ENCODE measurements at regions not wholly inside any gene's neighbourhood (a gene's known extent, or its start where the extent isn't known, plus 50 kb on each side); places are given as distances from the start of the nearest gene placed in this dataset.

- H3K27ac ChIP-seq (ENCODE audit: extremely low read depth, low read depth, low read length) = no peak overlapping the region
- no peaks in the 10 kb centered on the region for H3K9me3 ChIP-seq (ENCODE audit: control insufficient read depth, insufficient read depth, low read depth, low read length)
- no peaks in the 10 kb centered on the region for H3K4me1 ChIP-seq (ENCODE audit: control insufficient read depth, insufficient read depth, low read length)
- ChIA-PET CTCF (interaction anchor here (0.6 to 2.9 kb wide), 18 partner anchors 12 to 294 kb away, joined by 3 to 24 read pairs (median 4); no protein-coding TSS in a partner anchor), POLR2A (no interaction called here)
- TF ChIP-seq ZFP41 (tag by site-specific recombination; IDR thresholded peaks at IDR 0.05; ENCODE audit: borderline replicate concordance) = no peak
- no peak for TF ChIP-seq EGR2 (tag by site-specific recombination; IDR thresholded peaks at IDR 0.05; ENCODE audit: low read depth)
- TF ChIP-seq ZNF433 (tag by site-specific recombination; IDR thresholded peaks at IDR 0.05; ENCODE audit: low read depth) = no peak
- no peak for TF ChIP-seq ZSCAN23 (tag by site-specific recombination; IDR thresholded peaks at IDR 0.05)
- TF ChIP-seq ZNF146 (tag by site-specific recombination; IDR thresholded peaks at IDR 0.05) = no peak
- no peak for TF ChIP-seq ZBTB1 (tag by site-specific recombination; IDR thresholded peaks at IDR 0.05)
- no peak for TF ChIP-seq MZF1 (tag by site-specific recombination; IDR thresholded peaks at IDR 0.05; ENCODE audit: borderline replicate concordance)
- no peak for TF ChIP-seq ZXDB (tag by site-specific recombination; IDR thresholded peaks at IDR 0.05)
- no peak for TF ChIP-seq ZNF623 (tag by site-specific recombination; IDR thresholded peaks at IDR 0.05)
- TF ChIP-seq, protein P1, sequence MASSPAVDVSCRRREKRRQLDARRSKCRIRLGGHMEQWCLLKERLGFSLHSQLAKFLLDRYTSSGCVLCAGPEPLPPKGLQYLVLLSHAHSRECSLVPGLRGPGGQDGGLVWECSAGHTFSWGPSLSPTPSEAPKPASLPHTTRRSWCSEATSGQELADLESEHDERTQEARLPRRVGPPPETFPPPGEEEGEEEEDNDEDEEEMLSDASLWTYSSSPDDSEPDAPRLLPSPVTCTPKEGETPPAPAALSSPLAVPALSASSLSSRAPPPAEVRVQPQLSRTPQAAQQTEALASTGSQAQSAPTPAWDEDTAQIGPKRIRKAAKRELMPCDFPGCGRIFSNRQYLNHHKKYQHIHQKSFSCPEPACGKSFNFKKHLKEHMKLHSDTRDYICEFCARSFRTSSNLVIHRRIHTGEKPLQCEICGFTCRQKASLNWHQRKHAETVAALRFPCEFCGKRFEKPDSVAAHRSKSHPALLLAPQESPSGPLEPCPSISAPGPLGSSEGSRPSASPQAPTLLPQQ (tag by site-specific recombination; IDR thresholded peaks at IDR 0.05) = no peak
- TF ChIP-seq YY2 (tag by site-specific recombination; IDR thresholded peaks at IDR 0.05) = no peak
- no peak for TF ChIP-seq ZSCAN16 (tag by site-specific recombination; IDR thresholded peaks at IDR 0.05)
- TF ChIP-seq ZNF16 (tag by site-specific recombination; IDR thresholded peaks at IDR 0.05; ENCODE audit: low read depth) = no peak
- TF ChIP-seq ZBTB7A (tag by site-specific recombination; IDR thresholded peaks at IDR 0.05; ENCODE audit: low read depth) = no peak
- TF ChIP-seq, protein P2, sequence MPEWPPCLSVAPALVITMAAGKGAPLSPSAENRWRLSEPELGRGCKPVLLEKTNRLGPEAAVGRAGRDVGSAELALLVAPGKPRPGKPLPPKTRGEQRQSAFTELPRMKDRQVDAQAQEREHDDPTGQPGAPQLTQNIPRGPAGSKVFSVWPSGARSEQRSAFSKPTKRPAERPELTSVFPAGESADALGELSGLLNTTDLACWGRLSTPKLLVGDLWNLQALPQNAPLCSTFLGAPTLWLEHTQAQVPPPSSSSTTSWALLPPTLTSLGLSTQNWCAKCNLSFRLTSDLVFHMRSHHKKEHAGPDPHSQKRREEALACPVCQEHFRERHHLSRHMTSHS (tag by site-specific recombination; IDR thresholded peaks at IDR 0.05) = no peak
- TF ChIP-seq ZNF549 (tag by site-specific recombination; IDR thresholded peaks at IDR 0.05) = no peak
- H3K36me3 ChIP-seq (ENCODE audit: control insufficient read depth in 2 of 2, insufficient read depth in 1 of 2, low read length in 2 of 2) = no peaks in the 10 kb centered on the region
- no peak overlapping the region for H3K4me3 ChIP-seq (ENCODE audit: low read depth, low read length)
Measured at GRCh38 chr11:13184295-13184794, 93.2 kb upstream of the BMAL1 start.

GRCh38 chr11:13188179-13188578 is 89.4 kb upstream of the BMAL1 start:
- H3K4me3 ChIP-seq (ENCODE audit: low read depth, low read length) = no peak overlapping the region
- no peaks in the 10 kb centered on the region for H3K9me3 ChIP-seq (ENCODE audit: control insufficient read depth, insufficient read depth, low read depth, low read length)
- no peaks in the 10 kb centered on the region for H3K4me1 ChIP-seq (ENCODE audit: control insufficient read depth, insufficient read depth, low read length)
- no peak overlapping the region for H3K27ac ChIP-seq (ENCODE audit: extremely low read depth, low read depth, low read length)
- TF ChIP-seq ZNF585B (tag by site-specific recombination; IDR thresholded peaks at IDR 0.05) (no peak), SETDB1 (IDR thresholded peaks at IDR 0.05; ENCODE audit: insufficient read length, low read length) (peak; percentile 69)
- ChIA-PET POLR2A (no interaction called here), CTCF (interaction anchor here (0.6 to 2.2 kb wide), 3 partner anchors 184 to 224 kb away, joined by 4 to 9 read pairs (median 5); no protein-coding TSS in a partner anchor)
- H3K36me3 ChIP-seq (ENCODE audit: control insufficient read depth in 2 of 2, insufficient read depth in 1 of 2, low read length in 2 of 2) = no peaks in the 10 kb centered on the region

DNA sequence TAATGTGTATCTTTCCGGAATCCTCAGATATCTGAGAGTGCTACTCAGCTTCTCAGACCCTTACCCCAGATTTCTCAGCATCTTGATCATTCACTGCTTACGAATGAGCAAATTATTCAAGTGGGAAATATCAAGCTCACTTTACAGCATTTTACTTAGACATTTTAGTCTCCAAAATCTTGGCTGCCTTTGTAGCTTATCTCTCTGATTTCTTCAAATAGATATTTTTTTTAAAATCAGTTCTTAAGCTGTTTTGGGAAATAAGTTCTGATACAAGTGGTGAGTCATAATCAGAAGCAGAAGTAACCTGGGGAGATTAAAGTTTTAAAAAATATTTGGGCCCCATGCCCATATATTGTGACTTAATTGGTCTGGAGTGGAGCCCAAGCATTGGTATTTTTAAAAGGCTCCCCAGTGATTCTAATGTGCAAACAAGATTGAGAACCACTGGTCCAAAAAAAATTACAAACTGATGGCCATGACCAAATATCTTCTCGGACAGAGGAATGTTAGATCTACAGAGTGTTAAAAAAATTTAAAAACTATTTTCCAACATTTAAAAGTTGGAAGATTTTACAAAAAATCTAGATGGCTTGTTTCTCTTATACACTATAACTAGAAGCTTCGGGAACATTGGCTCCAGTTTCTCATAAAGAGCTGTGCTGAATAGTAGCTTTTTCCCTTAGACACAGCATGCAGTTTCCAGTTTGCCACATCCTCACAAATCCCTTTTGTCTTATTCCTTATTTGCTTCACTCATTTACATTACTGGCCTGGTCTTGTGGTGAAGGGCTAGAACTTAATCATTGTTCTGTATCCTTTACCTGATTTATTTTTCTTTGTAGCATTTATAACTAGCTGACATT is 87.8 kb upstream of the BMAL1 start:
- Histone ChIP-seq H3K4me1 (ENCODE audit: control insufficient read depth, insufficient read depth, low read length) (no peaks in the 10 kb centered on the region), H3K36me3 (ENCODE audit: control insufficient read depth in 2 of 2, insufficient read depth in 1 of 2, low read length in 2 of 2) (no peaks in the 10 kb centered on the region), H3K27ac (ENCODE audit: extremely low read depth, low read depth, low read length) (no peak overlapping the region), H3K9me3 (ENCODE audit: control insufficient read depth, insufficient read depth, low read depth, low read length) (no peaks in the 10 kb centered on the region), H3K4me3 (ENCODE audit: low read depth, low read length) (no peak overlapping the region)
- ChIA-PET POLR2A (no interaction called here), CTCF (interaction anchor here (1.0 to 2.2 kb wide), 2 partner anchors 20 to 226 kb away, joined by 3 to 9 read pairs; no protein-coding TSS in a partner anchor)
- no peak for TF ChIP-seq GLIS1 (tag by site-specific recombination; IDR thresholded peaks at IDR 0.05)
- TF ChIP-seq ZBTB21 (tag by site-specific recombination; IDR thresholded peaks at IDR 0.05) = no peak
- TF ChIP-seq ZNF112 (tag by site-specific recombination; IDR thresholded peaks at IDR 0.05) = no peak
- no peak for TF ChIP-seq ZNF155 (tag by site-specific recombination; IDR thresholded peaks at IDR 0.05)

Data from HEK293 (cell line).